Myocyte (in vitro differentiated cells): ENCODE measurements at regions not wholly inside any gene's neighbourhood (a gene's known extent, or its start where the extent isn't known, plus 50 kb on each side); places are given as distances from the start of the nearest gene placed in this dataset.

ENCODE experiments used
- DNase-seq: peaks from one replicate; pipeline ENCODE4 v3.0.0-alpha.2; 2012; ENCODE audit warnings: low read depth

DNA sequence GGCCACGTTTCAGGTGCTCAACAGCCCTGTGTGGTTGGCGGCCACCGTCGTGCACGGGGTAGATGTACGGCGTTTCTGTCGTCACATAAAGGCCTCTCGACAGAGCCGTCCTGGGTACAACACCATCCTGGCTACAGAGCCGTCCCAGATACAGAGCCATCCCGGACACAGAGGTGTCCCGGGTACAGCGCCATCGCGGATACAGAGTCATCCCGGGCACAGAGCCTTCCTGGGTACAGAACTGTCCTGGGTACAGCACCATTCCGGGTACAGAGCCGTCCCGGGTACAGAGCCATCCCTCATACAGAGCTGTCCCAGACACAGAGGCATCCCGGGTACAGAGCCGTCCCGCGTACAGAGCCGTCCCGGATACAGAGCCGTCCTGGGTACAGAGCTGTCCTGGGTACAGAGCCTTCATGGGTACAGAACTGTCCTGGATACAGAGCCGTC lies 222.7 kb upstream of the SOX1 start:
- DNase-seq, result no peak

DNA sequence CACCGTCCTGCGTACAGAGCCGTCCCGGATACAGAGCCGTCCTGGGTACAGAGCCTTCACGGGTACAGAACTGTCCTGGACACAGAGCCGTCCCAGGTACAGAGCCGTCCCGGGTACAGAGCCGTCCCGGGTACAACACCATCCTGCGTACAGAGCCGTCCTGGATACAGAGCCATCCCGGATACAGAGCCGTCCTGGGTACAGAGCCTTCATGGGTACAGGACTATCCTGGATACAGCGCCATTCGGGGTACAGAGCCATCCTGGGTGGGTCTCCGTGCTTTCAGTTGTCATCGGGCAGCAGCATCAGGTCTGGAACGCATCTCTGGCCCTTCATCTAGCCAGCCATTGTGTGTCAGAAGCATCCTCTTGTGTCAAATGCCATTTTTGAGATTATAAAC lies 222.3 kb upstream of the SOX1 start:
- no peak for DNase-seq

GRCh38 chr13:111845621-111846351 lies 221.2 kb upstream of the SOX1 start:
- no peak for DNase-seq

DNA sequence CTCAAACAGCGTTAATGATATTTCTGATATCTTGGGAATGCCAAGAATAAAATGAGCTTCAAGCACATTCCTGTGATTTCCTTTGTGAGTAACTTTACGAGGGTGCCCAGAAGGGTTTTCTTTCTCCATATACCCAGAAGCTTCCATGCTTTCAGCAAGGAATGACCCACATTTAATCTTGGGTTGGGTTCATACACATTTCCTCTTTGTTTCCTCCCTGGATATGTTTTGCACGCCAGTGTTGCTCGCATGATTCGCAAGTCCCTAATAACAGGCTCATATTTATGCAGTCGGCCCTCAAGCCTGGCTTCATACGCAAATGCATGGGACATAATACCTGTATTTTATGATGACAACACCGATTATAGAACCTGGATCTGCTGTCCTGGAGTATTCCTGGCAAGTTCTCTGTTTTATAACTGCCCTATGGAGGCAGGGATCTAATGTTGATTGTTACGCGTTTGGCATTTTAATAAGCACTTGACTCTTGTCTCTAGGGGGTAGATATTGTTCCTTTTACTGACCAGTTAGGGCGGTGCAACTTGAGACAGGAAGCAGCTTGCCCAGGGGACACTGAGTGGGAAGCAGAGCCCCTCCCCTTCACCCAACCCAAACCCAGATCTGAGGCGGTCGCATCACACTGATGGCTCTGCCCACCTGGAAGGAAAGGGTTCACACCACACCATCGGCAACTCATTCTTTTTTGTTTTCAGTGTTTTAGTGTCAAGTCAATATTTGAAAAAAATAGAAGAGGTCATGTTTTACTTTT lies 220.4 kb upstream of the SOX1 start:
- DNase-seq, result no peak

- DNase-seq, result no peak
These were observed 219.0 kb upstream of the SOX1 start for GRCh38 chr13:111847964-111848363.

DNA sequence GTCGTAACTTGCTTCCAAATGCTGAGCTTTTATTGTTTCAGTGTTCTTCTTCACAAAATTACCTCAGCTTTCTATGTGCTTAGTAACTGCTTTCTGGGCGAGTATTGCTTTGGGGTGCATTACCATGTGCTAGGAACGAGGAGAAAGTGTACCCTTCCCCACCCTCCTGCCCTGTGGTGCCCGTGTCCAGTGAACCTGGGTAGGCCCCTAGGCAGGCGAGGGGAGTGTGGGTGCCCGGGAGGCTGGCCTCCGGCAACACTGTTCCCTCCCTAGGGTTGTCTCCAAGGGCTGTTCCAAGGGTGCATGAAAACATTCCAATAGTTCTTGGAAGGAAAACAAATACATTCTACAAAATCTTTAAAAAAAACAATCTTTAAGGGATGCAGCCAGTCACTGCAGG lies 216.5 kb upstream of the SOX1 start:
- DNase-seq, result no peak

DNA sequence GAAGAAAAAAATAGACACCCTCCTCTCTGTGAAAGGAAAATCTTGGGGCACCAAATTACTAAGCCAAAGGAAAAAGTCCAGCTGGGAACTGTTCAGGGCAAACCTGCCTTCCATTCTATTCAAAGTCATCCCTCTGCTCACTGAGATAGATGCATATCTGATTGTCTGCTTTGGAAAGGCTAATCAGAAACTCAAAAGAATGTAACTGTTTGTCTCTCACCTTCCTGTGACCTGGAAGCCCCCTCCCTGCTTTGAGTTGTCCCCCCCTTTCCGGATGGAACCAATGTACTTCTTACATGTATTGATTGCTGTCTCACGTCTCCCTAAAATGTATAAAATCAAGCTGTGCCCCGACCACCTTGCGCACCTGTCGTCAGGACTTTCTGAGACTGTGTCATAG lies 216.0 kb upstream of the SOX1 start:
- no peak for DNase-seq

- no peak for DNase-seq
These were observed 214.0 kb upstream of the SOX1 start for GRCh38 chr13:111852725-111853518.

GRCh38 chr13:111853721-111854120 lies 213.2 kb upstream of the SOX1 start:
- DNase-seq, result no peak

- DNase-seq, result no peak
These were observed 212.5 kb upstream of the SOX1 start for GRCh38 chr13:111854403-111854802.

- no peak for DNase-seq
These were observed 211.8 kb upstream of the SOX1 start for GRCh38 chr13:111855191-111855590.

GRCh38 chr13:111855786-111856185 lies 211.2 kb upstream of the SOX1 start:
- no peak for DNase-seq

- no peak for DNase-seq
These were observed 210.4 kb upstream of the SOX1 start for GRCh38 chr13:111856571-111856970.

DNA sequence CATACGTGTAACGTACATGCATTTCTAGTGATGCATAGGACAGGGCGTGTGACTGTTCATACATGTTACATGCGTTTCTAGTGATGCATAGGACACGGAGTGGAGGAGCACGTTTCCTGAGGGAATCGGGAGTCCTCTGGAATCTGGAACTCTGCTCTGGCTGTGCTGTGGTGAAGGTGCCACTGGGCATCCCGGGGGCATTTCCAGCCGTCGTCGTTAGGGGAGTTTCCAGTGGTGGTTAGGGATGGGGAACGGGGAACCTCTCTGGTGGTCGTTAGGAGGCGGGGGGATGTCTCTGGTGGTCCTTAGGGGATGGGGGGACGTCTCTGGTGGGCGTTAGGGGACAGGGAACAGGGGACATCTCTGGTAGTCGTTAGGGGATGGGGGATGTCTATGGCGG lies 209.6 kb upstream of the SOX1 start:
- no peak for DNase-seq

- no peak for DNase-seq
These were observed 208.9 kb upstream of the SOX1 start for GRCh38 chr13:111857846-111858560.

- DNase-seq, result no peak
These were observed 208.4 kb upstream of the SOX1 start for GRCh38 chr13:111858571-111858970.

GRCh38 chr13:111859354-111860230 lies 207.4 kb upstream of the SOX1 start:
- DNase-seq, result no peak

- DNase-seq, result no peak
These were observed 206.8 kb upstream of the SOX1 start for GRCh38 chr13:111860231-111860552.

DNA sequence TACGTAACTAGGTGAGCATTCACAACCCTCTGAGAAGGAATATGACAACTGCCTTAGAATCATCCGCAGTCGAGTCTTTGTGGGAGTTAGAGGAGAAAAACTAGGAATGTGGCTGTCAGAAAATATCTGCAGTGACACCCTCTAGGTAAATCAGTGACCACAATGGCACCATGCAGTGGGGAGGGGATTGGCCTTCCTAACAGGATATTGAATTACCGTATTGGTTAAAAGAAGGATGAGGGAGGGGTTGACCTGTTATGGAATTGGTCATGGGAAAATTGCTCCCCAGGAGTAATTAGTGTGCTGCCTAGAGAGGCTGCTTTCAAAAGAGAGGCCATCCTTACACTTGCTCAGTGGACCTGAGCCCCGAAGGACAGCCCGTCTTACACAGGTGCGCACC lies 205.6 kb upstream of the SOX1 start:
- DNase-seq, result no peak

GRCh38 chr13:111861766-111862366 lies 205.1 kb upstream of the SOX1 start:
- DNase-seq, result no peak
